C4-2B (cell line): ENCODE measurements at regions not wholly inside any gene's neighbourhood (a gene's known extent, or its start where the extent isn't known, plus 50 kb on each side); places are given as distances from the start of the nearest gene placed in this dataset.

ENCODE experiments used
- H3K27ac ChIP-seq: fragments of 450-650 bp; 2 replicates; pipeline ENCODE4 v1.5.1; 2017
- ZFX ChIP-seq: fragments of 450-650 bp; IDR thresholded peaks from 2 replicates; pipeline ENCODE4 v1.6.1; 2017
- TF ChIP-seq, protein P1 (sequence below): fragments of 450-650 bp; conservative IDR thresholded peaks from 2 replicates; pipeline ENCODE4 v1.5.1; 2017; ENCODE audit warnings: mild to moderate bottlenecking

DNA sequence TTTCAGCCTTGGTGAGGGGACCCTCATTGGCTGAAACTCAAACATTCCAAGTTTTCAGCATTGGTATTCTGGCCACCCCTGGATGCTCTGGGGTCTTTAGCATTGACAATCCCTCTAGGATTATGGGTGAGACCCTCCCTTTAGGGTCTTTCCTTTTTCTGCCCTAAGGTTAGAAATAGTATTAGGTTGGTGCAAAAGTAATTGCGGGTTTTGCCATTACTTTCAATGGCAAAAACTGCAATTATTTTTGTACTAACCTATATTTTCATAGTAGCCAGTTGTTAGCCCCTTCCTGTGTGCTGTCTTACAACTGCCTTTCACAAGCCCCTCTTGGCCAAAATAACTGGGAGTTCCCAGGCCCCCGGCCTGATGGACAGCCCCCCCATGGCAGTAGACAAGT, 648.4 kb downstream of the PTPRU start:
- TF ChIP-seq ZFX: no peak
- TF ChIP-seq, protein P1, sequence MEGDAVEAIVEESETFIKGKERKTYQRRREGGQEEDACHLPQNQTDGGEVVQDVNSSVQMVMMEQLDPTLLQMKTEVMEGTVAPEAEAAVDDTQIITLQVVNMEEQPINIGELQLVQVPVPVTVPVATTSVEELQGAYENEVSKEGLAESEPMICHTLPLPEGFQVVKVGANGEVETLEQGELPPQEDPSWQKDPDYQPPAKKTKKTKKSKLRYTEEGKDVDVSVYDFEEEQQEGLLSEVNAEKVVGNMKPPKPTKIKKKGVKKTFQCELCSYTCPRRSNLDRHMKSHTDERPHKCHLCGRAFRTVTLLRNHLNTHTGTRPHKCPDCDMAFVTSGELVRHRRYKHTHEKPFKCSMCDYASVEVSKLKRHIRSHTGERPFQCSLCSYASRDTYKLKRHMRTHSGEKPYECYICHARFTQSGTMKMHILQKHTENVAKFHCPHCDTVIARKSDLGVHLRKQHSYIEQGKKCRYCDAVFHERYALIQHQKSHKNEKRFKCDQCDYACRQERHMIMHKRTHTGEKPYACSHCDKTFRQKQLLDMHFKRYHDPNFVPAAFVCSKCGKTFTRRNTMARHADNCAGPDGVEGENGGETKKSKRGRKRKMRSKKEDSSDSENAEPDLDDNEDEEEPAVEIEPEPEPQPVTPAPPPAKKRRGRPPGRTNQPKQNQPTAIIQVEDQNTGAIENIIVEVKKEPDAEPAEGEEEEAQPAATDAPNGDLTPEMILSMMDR: no peak
- no peak overlapping the region for H3K27ac ChIP-seq

DNA sequence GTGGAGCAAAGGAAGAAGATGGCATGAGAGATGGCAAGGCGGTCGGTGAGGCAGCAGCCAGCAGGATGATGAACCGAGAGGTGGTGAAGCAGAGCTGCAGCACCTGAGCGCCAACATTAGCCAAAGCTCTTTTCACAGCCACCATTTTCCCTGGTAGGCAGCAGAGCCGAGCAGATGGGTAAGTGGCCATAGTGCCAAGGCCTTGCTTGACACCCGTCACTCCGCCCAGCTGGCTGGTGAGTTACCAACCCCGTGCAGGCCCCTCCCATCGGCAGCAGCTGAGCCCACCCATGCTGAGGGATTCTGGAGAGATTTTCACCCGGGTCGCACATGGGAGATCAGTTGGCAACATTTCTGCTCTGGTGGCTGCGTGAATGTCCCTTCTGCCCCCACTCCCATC, 647.7 kb downstream of the PTPRU start:
- H3K27ac ChIP-seq: no peak overlapping the region
- TF ChIP-seq, protein P1: no peak
- TF ChIP-seq ZFX: no peak

DNA sequence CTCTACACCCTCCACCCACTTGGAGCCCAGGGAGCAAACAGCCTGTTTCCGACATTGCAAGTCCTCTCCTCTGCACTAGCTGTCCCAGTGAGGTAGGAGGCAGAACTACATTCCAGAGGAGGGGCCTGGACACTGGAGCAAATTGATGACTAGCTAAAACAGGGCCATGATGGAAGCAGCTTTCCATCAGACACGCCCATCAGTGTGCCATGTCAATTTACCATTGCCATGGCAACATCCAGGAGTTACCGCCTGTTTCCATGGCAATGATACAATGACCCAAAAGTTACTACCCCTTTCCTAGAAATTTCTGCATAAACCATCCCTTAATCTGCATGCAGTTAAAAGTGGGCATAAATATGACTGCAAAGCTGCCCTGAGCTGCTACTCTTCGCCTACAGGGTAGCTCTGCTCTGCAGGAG, 647.1 kb downstream of the PTPRU start:
- no peak for TF ChIP-seq ZFX
- TF ChIP-seq, protein P1: no peak

DNA sequence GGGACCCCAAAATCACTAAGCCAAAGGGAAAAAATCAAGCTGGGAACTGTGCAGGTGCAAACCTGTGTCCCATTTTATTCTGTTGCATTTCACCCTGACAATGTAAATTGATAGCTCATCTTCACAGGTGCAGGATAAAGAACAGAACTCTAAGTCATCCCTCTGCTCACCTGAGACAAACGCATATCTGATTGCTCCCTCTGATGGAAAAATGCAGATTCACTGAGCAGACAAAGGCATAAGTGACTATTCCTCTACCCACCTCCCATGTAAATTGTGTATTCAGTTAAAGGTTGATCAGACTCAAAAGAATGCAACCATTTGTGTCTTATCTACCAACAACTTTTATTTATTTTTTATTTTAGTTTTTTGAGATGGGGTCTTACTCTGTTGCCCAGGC, 644.2 kb downstream of the PTPRU start:
- TF ChIP-seq, protein P1: peak; percentile 35
- no peak for TF ChIP-seq ZFX
- H3K27ac ChIP-seq: no peak overlapping the region

More for the DNA sequence above, 647.1 kb downstream of the PTPRU start:
- no peak overlapping the region for H3K27ac ChIP-seq

DNA sequence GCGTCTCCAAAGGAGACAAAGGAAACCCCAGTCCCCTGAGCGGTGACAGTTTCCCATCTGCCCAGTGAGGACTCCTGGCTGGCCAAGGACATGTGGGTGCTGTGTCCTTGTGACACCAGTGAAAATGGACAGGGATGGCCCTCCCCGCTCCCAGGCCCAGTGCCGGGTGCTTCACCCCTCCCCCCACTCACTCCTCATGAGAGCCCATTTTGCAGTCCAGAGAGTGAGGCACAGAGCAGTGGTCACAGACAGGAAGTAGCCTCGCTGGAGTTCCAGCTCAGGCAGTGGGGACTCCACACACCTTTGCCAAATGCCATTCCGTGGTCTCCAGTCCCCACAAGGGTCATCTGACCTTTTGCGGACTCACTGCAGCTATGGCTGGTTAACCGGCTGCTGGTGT, 642.9 kb downstream of the PTPRU start:
- TF ChIP-seq, protein P1: no peak
- TF ChIP-seq ZFX: no peak
- no peak overlapping the region for H3K27ac ChIP-seq

DNA sequence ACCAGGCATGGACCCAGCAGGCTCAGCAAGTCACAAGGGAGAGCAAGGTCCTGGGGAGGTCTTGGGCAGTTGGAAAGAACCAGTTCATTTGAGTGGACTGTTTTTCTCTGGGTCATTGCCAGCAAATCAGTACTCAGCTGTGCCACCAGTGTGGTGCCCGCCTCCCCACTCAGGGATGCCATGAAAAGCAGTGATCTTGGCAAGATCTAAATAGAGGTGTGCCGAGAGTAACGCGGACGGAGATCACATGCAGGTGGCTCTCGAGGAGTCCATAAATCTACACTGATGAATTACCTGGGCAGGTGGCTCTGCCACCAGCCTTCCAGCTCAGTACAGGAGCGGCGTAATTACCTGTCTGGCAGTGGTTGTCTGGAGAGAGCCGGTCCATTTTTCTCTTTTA, 642.2 kb downstream of the PTPRU start:
- TF ChIP-seq, protein P1: no peak
- no peak for TF ChIP-seq ZFX
- H3K27ac ChIP-seq: no peak overlapping the region

DNA sequence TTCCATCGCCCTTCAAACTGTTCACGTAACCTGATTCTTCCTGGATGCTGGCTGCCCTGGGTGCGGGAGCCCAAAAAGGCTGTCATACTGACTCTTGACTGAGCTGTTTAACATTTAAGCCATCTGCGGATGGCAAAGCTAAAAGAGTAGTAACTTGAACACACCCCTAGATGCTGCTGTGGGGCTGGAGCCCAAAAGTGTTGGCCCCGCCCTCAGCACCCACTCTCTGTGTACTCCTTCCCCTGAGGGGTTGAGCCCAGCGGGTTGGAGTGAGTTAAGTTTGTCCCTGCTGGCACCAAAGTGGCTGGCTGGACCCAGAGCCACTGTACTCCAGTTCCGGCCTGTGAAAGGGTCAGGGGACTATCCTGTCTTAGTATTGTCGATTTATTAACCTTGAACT, 640.6 kb downstream of the PTPRU start:
- TF ChIP-seq, protein P1: no peak; the same call in 1 of the 2 replicates
- TF ChIP-seq ZFX: no peak
- H3K27ac ChIP-seq: no peak overlapping the region
